WTC11 (cell line): ENCODE measurements at regions not wholly inside any gene's neighbourhood (a gene's known extent, or its start where the extent isn't known, plus 50 kb on each side); places are given as distances from the start of the nearest gene placed in this dataset.
"Not testable (repeated sequence)": the region's sequence is repeated elsewhere in the genome, so short reads cannot be mapped to it uniquely, and the experiment has no call there.

Experiments used
- ATAC-seq: fragments of 200-7000 bp; cut with Tn5 transposase; 2 replicates; pipeline ENCODE4 v1.10.0; 2021; ENCODE audit warnings: mild to moderate bottlenecking, moderate library complexity
- CTCF ChIA-PET: fragments of 300-600 bp; sonication (Branson Sonifier 250); formaldehyde crosslinking; loops from one replicate; lab custom pipeline; 2021; ENCODE audit warnings: antibody characterized with exemption; lab: Charles Lee
- POLR2A ChIA-PET: fragments of 350-600 bp; sonication (Branson Sonifier 250); formaldehyde crosslinking; loops from one replicate; lab custom pipeline; 2021; ENCODE audit warnings: antibody characterized with exemption; lab: Charles Lee
- DNase-seq: peaks from one replicate; pipeline ENCODE4 v3.0.0; 2021; ENCODE audit warnings: low spot score
- H3K27ac Mint-ChIP-seq: 2 replicates; pipeline ENCODE4 v1.8.0; 2021; ENCODE audit warnings: mixed read lengths
- H3K27me3 Mint-ChIP-seq: 2 replicates; pipeline ENCODE4 v1.8.0; 2021; ENCODE audit warnings: low read depth, mild to moderate bottlenecking, moderate library complexity, mixed read lengths
- H3K36me3 Mint-ChIP-seq: 2 replicates; pipeline ENCODE4 v1.8.0; 2021; ENCODE audit warnings: mixed read lengths
- H3K4me1 Mint-ChIP-seq: 2 replicates; pipeline ENCODE4 v1.8.0; 2022; ENCODE audit warnings: mixed read lengths
- H3K4me3 Mint-ChIP-seq: 2 replicates; pipeline ENCODE4 v1.8.0; 2021; ENCODE audit warnings: mild to moderate bottlenecking, moderate library complexity, mixed read lengths
- H3K9me3 Mint-ChIP-seq: 2 replicates; pipeline ENCODE4 v1.8.0; 2021; ENCODE audit warnings: mixed read lengths
- AR ChIP-seq: fragments of 250-450 bp; sonication (Bioruptor Pico); IDR thresholded peaks from 2 replicates; pipeline ENCODE4 v1.9.0; 2021; ENCODE audit warnings: mild to moderate bottlenecking
- ATF6 ChIP-seq: sonication (generic); formaldehyde crosslinking; IDR thresholded peaks from 2 replicates; pipeline ENCODE4 v1.8.1; 2023; ENCODE audit warnings: mild to moderate bottlenecking, missing genetic modification reagents
- CBFB ChIP-seq: sonication (generic); formaldehyde crosslinking; IDR thresholded peaks from 2 replicates; pipeline ENCODE4 v1.8.1; 2022; ENCODE audit warnings: mild to moderate bottlenecking, low read depth, missing genetic modification reagents
- EMX1 ChIP-seq: fragments of 250-450 bp; sonication (Bioruptor Pico); IDR thresholded peaks from 2 replicates; pipeline ENCODE4 v1.8.0; 2021; ENCODE audit warnings: mild to moderate bottlenecking
- ESRRA ChIP-seq: sonication (generic); formaldehyde crosslinking; IDR thresholded peaks from 2 replicates; pipeline ENCODE4 v1.8.1; 2022; ENCODE audit warnings: mild to moderate bottlenecking, missing genetic modification reagents, borderline replicate concordance
- FOXP1 ChIP-seq: sonication (generic); formaldehyde crosslinking; IDR thresholded peaks from 2 replicates; pipeline ENCODE4 v1.8.0; 2022; ENCODE audit warnings: missing genetic modification reagents, mild to moderate bottlenecking, moderate library complexity, borderline replicate concordance
- IRF2 ChIP-seq: sonication (generic); formaldehyde crosslinking; IDR thresholded peaks from 2 replicates; pipeline ENCODE4 v1.8.0; 2022; ENCODE audit warnings: low read depth, missing genetic modification reagents, borderline replicate concordance
- JAZF1 ChIP-seq: fragments of 250-450 bp; sonication (Bioruptor Pico); IDR thresholded peaks from 2 replicates; pipeline ENCODE4 v1.9.0; 2021; ENCODE audit warnings: moderate library complexity, mild to moderate bottlenecking, inconsistent platforms
- MXD4 ChIP-seq: fragments of 250-450 bp; sonication (Bioruptor Pico); IDR thresholded peaks from 2 replicates; pipeline ENCODE4 v1.8.0; 2021; ENCODE audit warnings: mild to moderate bottlenecking, moderate library complexity, borderline replicate concordance
- NFATC4 ChIP-seq: fragments of 250-450 bp; sonication (Bioruptor Pico); IDR thresholded peaks from 2 replicates; pipeline ENCODE4 v1.9.0; 2021; ENCODE audit warnings: mild to moderate bottlenecking
- NR1H2 ChIP-seq: sonication (generic); formaldehyde crosslinking; IDR thresholded peaks from 2 replicates; pipeline ENCODE4 v1.9.0; 2021; ENCODE audit warnings: mild to moderate bottlenecking, moderate library complexity, missing genetic modification reagents
- NR2C2 ChIP-seq: sonication (generic); formaldehyde crosslinking; IDR thresholded peaks from 2 replicates; pipeline ENCODE4 v1.8.0; 2022; ENCODE audit warnings: mild to moderate bottlenecking, missing genetic modification reagents
- NR3C1 ChIP-seq: sonication (generic); formaldehyde crosslinking; conservative IDR thresholded peaks from 2 replicates; pipeline ENCODE4 v1.8.1; 2023; ENCODE audit warnings: low read depth, mild to moderate bottlenecking, missing genetic modification reagents
- PRRX2 ChIP-seq: fragments of 250-450 bp; sonication (Bioruptor Pico); IDR thresholded peaks from 2 replicates; pipeline ENCODE4 v1.8.0; 2021; ENCODE audit warnings: mild to moderate bottlenecking
- RELA ChIP-seq: sonication (generic); formaldehyde crosslinking; IDR thresholded peaks from 2 replicates; pipeline ENCODE4 v1.8.1; 2022; ENCODE audit warnings: missing genetic modification reagents, mild to moderate bottlenecking, borderline replicate concordance
- SMAD4 ChIP-seq: sonication (generic); formaldehyde crosslinking; IDR thresholded peaks from 2 replicates; pipeline ENCODE4 v1.8.0; 2022; ENCODE audit warnings: mild to moderate bottlenecking, missing genetic modification reagents
- TEAD1 ChIP-seq: sonication (generic); formaldehyde crosslinking; IDR thresholded peaks from 2 replicates; pipeline ENCODE4 v1.8.0; 2022; ENCODE audit warnings: mild to moderate bottlenecking, missing genetic modification reagents
- TEAD4 ChIP-seq: sonication (generic); formaldehyde crosslinking; IDR thresholded peaks from 2 replicates; pipeline ENCODE4 v1.8.0; 2022; ENCODE audit warnings: mild to moderate bottlenecking, missing genetic modification reagents
- ZBTB43 ChIP-seq: sonication (generic); formaldehyde crosslinking; IDR thresholded peaks from 2 replicates; pipeline ENCODE4 v1.8.1; 2023; ENCODE audit warnings: mild to moderate bottlenecking, missing genetic modification reagents
- ZNF121 ChIP-seq: sonication (generic); formaldehyde crosslinking; IDR thresholded peaks from 2 replicates; pipeline ENCODE4 v1.8.0; 2023; ENCODE audit warnings: missing genetic modification reagents
- ZNF138 ChIP-seq: sonication (generic); formaldehyde crosslinking; conservative IDR thresholded peaks from 2 replicates; pipeline ENCODE4 v1.8.1; 2022; ENCODE audit warnings: mild to moderate bottlenecking, moderate library complexity, missing genetic modification reagents
- ZNF416 ChIP-seq: fragments of 250-450 bp; sonication (Bioruptor Pico); IDR thresholded peaks from 2 replicates; pipeline ENCODE4 v1.9.0; 2021; ENCODE audit warnings: mild to moderate bottlenecking, inconsistent platforms
- TF ChIP-seq, protein P1 (sequence below): sonication (generic); formaldehyde crosslinking; IDR thresholded peaks from 2 replicates; pipeline ENCODE4 v1.8.0; 2022; ENCODE audit warnings: mild to moderate bottlenecking, missing genetic modification reagents
- TF ChIP-seq, protein P2 (sequence below): sonication (generic); formaldehyde crosslinking; IDR thresholded peaks from 2 replicates; pipeline ENCODE4 v1.8.1; 2022; ENCODE audit warnings: missing genetic modification reagents, borderline replicate concordance

DNA sequence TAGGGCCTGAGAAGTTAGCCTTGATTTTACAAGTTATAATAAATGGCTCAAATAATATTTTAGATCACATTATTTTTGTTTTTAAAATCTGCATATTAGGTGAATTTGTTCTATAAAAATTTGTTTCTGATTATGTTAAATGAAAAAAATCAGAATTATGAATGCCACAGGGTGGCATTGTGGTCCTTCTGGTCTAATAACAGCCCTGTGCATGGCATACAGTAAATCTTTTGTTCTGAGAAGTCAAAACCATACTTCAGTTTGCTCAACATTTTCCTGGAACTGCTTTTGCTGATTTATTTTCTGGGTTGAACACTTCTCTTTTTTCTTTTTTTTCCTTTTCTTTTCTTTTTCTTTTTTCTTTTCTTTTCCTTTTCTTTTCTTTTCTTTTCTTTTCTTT, 101.0 kb upstream of the UBQLN2 start:
- H3K4me1 Mint-ChIP-seq = no peaks in the 10 kb centered on the region
- ATAC-seq = no peak
- peaks cover 32% of the 10 kb centered on the region for H3K9me3 Mint-ChIP-seq
- no peak for DNase-seq
- no peaks in the 10 kb centered on the region for H3K36me3 Mint-ChIP-seq
- no peak for TF ChIP-seq FOXP1
- TF ChIP-seq ZNF121 (CRISPR knock-in tag) = no peak
- no peak for TF ChIP-seq NR3C1 (CRISPR knock-in tag)
- TF ChIP-seq, protein P1, sequence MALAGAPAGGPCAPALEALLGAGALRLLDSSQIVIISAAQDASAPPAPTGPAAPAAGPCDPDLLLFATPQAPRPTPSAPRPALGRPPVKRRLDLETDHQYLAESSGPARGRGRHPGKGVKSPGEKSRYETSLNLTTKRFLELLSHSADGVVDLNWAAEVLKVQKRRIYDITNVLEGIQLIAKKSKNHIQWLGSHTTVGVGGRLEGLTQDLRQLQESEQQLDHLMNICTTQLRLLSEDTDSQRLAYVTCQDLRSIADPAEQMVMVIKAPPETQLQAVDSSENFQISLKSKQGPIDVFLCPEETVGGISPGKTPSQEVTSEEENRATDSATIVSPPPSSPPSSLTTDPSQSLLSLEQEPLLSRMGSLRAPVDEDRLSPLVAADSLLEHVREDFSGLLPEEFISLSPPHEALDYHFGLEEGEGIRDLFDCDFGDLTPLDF (CRISPR knock-in tag) = no peak
- TF ChIP-seq RELA (CRISPR knock-in tag) = no peak
- no peak for TF ChIP-seq NR2C2 (CRISPR knock-in tag)
- TF ChIP-seq NFATC4 (CRISPR knock-in tag) = no peak
- TF ChIP-seq NR1H2 (CRISPR knock-in tag) = no peak
- TF ChIP-seq IRF2 (CRISPR knock-in tag) = no peak
- no peak for TF ChIP-seq TEAD4 (CRISPR knock-in tag)
- TF ChIP-seq EMX1 = no peak
- TF ChIP-seq AR (CRISPR knock-in tag) = no peak
- TF ChIP-seq PRRX2 (CRISPR knock-in tag) = no peak
- no peak for TF ChIP-seq ATF6 (CRISPR knock-in tag)
- TF ChIP-seq MXD4 = no peak
- TF ChIP-seq ZNF138 (CRISPR knock-in tag) = no peak
- TF ChIP-seq ZNF416 (CRISPR knock-in tag) = no peak
- no peak for TF ChIP-seq SMAD4 (CRISPR knock-in tag)
- H3K27ac Mint-ChIP-seq = no peak overlapping the region
- ChIA-PET CTCF (no interaction called here), POLR2A (no interaction called here)
- H3K4me3 Mint-ChIP-seq = no peak overlapping the region
- peaks cover 11% of the 10 kb centered on the region for H3K27me3 Mint-ChIP-seq

- no peak for TF ChIP-seq TEAD1 (CRISPR knock-in tag)
- no peak for TF ChIP-seq CBFB (CRISPR knock-in tag)
- TF ChIP-seq, protein P2, sequence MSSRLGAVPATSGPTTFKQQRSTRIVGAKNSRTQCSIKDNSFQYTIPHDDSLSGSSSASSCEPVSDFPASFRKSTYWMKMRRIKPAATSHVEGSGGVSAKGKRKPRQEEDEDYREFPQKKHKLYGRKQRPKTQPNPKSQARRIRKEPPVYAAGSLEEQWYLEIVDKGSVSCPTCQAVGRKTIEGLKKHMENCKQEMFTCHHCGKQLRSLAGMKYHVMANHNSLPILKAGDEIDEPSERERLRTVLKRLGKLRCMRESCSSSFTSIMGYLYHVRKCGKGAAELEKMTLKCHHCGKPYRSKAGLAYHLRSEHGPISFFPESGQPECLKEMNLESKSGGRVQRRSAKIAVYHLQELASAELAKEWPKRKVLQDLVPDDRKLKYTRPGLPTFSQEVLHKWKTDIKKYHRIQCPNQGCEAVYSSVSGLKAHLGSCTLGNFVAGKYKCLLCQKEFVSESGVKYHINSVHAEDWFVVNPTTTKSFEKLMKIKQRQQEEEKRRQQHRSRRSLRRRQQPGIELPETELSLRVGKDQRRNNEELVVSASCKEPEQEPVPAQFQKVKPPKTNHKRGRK (CRISPR knock-in tag) = no peak
- TF ChIP-seq EMX1 = no peak
- TF ChIP-seq JAZF1 = no peak
- TF ChIP-seq ESRRA = no peak
- no peak for TF ChIP-seq ZBTB43 (CRISPR knock-in tag)
- no peak for DNase-seq
- H3K27me3 Mint-ChIP-seq = no peaks in the 10 kb centered on the region
- H3K4me3 Mint-ChIP-seq = no peak overlapping the region
- H3K9me3 Mint-ChIP-seq = peaks cover 5% of the 10 kb centered on the region; the same call in 1 of the 2 replicates
- no peak for ATAC-seq
- POLR2A ChIA-PET = no interaction called here
- peaks cover 8% of the 10 kb centered on the region; the same call in 1 of the 2 replicates for H3K4me1 Mint-ChIP-seq
- no peak overlapping the region for H3K27ac Mint-ChIP-seq
- no peaks in the 10 kb centered on the region for H3K36me3 Mint-ChIP-seq
- CTCF ChIA-PET = no interaction called here
These were observed 95.0 kb upstream of the UBQLN2 start for GRCh38 chrX:56468441-56468840.

DNA sequence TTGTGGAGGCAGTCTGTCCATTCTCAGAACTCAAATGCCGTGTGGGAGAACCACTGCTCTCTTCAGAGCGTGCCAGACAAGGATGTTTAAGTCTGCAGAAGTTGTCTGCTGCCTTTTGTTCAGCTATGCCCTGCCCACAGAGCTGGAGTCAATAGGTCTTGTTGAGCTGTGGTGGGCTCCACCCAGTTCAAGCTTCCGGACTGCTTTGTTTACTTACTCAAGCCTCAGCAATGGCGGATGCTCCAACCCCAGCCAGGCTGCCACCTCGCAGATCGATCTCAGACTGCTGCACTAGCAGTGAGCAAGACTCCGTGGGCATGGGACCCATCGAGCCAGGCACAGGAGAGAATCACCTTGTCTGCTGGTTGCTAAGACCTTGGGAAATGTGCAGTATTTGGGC, 68.5 kb upstream of the UBQLN2 start:
- CTCF ChIA-PET = interaction anchor here (0.6 kb wide), 1 partner anchor 733 kb away, joined by 3 read pairs; no protein-coding TSS in a partner anchor
- POLR2A ChIA-PET, H3K27ac Mint-ChIP-seq, H3K4me1 Mint-ChIP-seq, H3K4me3 Mint-ChIP-seq, ATAC-seq, H3K27me3 Mint-ChIP-seq, H3K36me3 Mint-ChIP-seq, DNase-seq, H3K9me3 Mint-ChIP-seq: not testable (repeated sequence)
